Activated B cell treated with CpG ODN at 0.5 μM for 24 hours (primary cell): ENCODE measurements at regions not wholly inside any gene's neighbourhood (a gene's known extent, or its start where the extent isn't known, plus 50 kb on each side); places are given as distances from the start of the nearest gene placed in this dataset.

Experiments used
- ATAC-seq: fragments of 200-7000 bp; cut with Tn5 transposase; one replicate; pipeline ENCODE4 v1.10.0; 2021; ENCODE audit warnings: low read depth, mild to moderate bottlenecking, moderate library complexity
- CTCF ChIA-PET: fragments of 350-600 bp; sonication (Branson Sonifier 250); formaldehyde crosslinking; loops from one replicate; lab custom pipeline; 2021; ENCODE audit warnings: antibody characterized with exemption; lab: Charles Lee
- POLR2A ChIA-PET: fragments of 350-600 bp; sonication (Branson Sonifier 250); formaldehyde crosslinking; loops from one replicate; lab custom pipeline; 2021; ENCODE audit warnings: antibody characterized with exemption; lab: Charles Lee
- DNase-seq: peaks from one replicate; pipeline ENCODE4 v3.0.0; 2022
- H3K27ac Mint-ChIP-seq: one replicate; pipeline ENCODE4 v1.8.0; 2020; ENCODE audit warnings: mixed read lengths
- H3K27me3 Mint-ChIP-seq: one replicate; pipeline ENCODE4 v1.8.0; 2021; ENCODE audit warnings: mixed read lengths
- H3K36me3 Mint-ChIP-seq: one replicate; pipeline ENCODE4 v1.8.0; 2021; ENCODE audit warnings: low read depth, mixed read lengths
- H3K4me1 Mint-ChIP-seq: one replicate; pipeline ENCODE4 v1.8.0; 2021; ENCODE audit warnings: mixed read lengths
- H3K4me3 Mint-ChIP-seq: one replicate; pipeline ENCODE4 v1.8.0; 2020; ENCODE audit warnings: mild to moderate bottlenecking, mixed read lengths
- H3K9me3 Mint-ChIP-seq: one replicate; pipeline ENCODE4 v1.8.0; 2020; ENCODE audit warnings: mixed read lengths
- intact Hi-C: fragments of 100-400 bp; cut with micrococcal nuclease; formaldehyde crosslinking; loops from one replicate; pipeline ENCODE4 v1.15.1; 2024
- TF ChIP-seq, protein P1 (sequence below): fragments of 200-600 bp; IDR thresholded peaks from one replicate; pipeline ENCODE4 v1.8.0; 2022; ENCODE audit warnings: antibody characterized with exemption, mild to moderate bottlenecking

DNA sequence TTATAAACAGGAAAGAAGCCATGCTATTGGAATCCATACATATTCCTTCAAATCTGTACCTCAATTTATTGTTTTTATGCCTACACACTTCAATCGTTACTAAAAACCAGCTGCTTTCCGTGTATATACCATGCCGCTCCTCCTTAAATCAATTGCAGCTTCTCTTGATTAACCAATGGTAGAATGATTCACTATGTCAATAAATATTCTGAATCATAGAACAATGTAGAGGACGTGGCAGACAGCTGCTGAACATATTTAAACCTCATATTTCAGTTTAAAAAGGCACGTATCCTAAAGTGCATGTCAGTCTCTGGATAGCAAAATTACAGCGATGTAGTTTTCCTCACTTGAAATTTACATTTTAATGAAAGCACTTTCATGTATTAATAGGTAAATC, 100.4 kb downstream of the MRPL39 start:
- ATAC-seq: no peak
- no peak overlapping the region for H3K4me3 Mint-ChIP-seq
- peaks cover 59% of the 10 kb centered on the region for H3K4me1 Mint-ChIP-seq
- intact Hi-C loops: loop anchor here (1.0 kb wide), 1 partner anchor 85 kb away; no protein-coding TSS in a partner anchor
- TF ChIP-seq, protein P1, sequence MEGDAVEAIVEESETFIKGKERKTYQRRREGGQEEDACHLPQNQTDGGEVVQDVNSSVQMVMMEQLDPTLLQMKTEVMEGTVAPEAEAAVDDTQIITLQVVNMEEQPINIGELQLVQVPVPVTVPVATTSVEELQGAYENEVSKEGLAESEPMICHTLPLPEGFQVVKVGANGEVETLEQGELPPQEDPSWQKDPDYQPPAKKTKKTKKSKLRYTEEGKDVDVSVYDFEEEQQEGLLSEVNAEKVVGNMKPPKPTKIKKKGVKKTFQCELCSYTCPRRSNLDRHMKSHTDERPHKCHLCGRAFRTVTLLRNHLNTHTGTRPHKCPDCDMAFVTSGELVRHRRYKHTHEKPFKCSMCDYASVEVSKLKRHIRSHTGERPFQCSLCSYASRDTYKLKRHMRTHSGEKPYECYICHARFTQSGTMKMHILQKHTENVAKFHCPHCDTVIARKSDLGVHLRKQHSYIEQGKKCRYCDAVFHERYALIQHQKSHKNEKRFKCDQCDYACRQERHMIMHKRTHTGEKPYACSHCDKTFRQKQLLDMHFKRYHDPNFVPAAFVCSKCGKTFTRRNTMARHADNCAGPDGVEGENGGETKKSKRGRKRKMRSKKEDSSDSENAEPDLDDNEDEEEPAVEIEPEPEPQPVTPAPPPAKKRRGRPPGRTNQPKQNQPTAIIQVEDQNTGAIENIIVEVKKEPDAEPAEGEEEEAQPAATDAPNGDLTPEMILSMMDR: no peak
- ChIA-PET CTCF (interaction anchor here (1.1 to 1.5 kb wide), 2 partner anchors 18 to 19 kb away, joined by 3 to 6 read pairs; no protein-coding TSS in a partner anchor), POLR2A (interaction anchor here (1.1 to 1.6 kb wide), 2 partner anchors 49 to 55 kb away, joined by 4 to 9 read pairs; no protein-coding TSS in a partner anchor)
- H3K27me3 Mint-ChIP-seq: no peaks in the 10 kb centered on the region
- H3K36me3 Mint-ChIP-seq: peaks cover 3% of the 10 kb centered on the region
- peaks cover 12% of the 10 kb centered on the region for H3K9me3 Mint-ChIP-seq
- DNase-seq: no peak
- no peak overlapping the region for H3K27ac Mint-ChIP-seq

DNA sequence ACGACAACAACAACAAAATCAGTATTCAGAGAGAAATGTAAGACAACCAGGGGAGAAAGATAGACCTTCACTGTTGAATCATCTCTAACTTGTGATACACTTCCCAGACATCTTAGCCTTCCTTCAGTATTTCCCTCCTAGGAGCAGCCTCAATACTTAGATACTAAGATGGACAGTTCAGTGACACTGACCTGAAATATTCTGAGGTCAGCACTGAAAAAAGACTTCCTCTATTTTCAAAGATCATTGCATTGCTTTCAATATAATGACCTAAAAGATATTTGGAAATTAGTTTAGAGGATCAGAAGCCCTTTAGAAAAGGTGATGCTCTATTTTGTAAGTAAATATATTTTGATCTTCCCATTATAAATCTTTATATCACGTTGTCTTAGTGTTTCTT, 101.0 kb downstream of the MRPL39 start:
- TF ChIP-seq, protein P1: no peak
- intact Hi-C loops: loop anchor here (1.0 kb wide), 1 partner anchor 84 kb away; no protein-coding TSS in a partner anchor
- no peak for ATAC-seq
- Mint-ChIP-seq H3K27me3 (no peaks in the 10 kb centered on the region), H3K4me3 (no peak overlapping the region), H3K36me3 (peaks cover 4% of the 10 kb centered on the region), H3K9me3 (peaks cover 15% of the 10 kb centered on the region), H3K27ac (no peak overlapping the region), H3K4me1 (peaks cover 64% of the 10 kb centered on the region)
- ChIA-PET CTCF (interaction anchor here (1.0 kb wide), 1 partner anchor 85 kb away, joined by 4 read pairs; no protein-coding TSS in a partner anchor), POLR2A (interaction anchor here (1.4 kb wide), 1 partner anchor 11 kb away, joined by 6 read pairs; no protein-coding TSS in a partner anchor)
- no peak for DNase-seq

DNA sequence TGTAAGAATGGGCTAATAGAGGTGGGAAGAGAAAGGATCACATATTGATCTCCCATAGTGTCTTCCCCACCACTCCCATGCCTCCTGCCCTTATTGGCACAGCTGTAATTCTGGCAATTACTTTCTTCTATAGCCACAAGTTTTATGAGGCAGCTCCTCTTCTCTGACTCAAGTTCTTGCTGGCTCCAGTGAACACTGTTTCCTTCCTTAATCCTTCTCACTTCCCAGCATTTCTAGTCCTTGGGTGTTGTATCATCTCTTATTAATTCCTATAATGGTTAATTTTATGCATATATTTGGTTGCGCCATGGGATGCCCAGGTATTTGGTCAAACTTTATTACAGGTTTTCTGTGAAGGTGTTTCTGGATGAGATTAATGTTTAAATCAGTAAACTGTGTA, 103.3 kb downstream of the MRPL39 start:
- Mint-ChIP-seq H3K4me3 (no peak overlapping the region), H3K36me3 (peaks cover 4% of the 10 kb centered on the region), H3K9me3 (peaks cover 18% of the 10 kb centered on the region), H3K27me3 (no peaks in the 10 kb centered on the region), H3K27ac (no peak overlapping the region), H3K4me1 (peaks cover 56% of the 10 kb centered on the region)
- ChIA-PET CTCF (no interaction called here), POLR2A (interaction anchor here (0.6 kb wide), 2 partner anchors 60 to 80 kb away, joined by 3 to 4 read pairs; no protein-coding TSS in a partner anchor)
- no peak for DNase-seq
- intact Hi-C loops: loop anchor here (2.0 kb wide), 1 partner anchor 79 kb away; no protein-coding TSS in a partner anchor
- TF ChIP-seq, protein P1: no peak
- no peak for ATAC-seq

DNA sequence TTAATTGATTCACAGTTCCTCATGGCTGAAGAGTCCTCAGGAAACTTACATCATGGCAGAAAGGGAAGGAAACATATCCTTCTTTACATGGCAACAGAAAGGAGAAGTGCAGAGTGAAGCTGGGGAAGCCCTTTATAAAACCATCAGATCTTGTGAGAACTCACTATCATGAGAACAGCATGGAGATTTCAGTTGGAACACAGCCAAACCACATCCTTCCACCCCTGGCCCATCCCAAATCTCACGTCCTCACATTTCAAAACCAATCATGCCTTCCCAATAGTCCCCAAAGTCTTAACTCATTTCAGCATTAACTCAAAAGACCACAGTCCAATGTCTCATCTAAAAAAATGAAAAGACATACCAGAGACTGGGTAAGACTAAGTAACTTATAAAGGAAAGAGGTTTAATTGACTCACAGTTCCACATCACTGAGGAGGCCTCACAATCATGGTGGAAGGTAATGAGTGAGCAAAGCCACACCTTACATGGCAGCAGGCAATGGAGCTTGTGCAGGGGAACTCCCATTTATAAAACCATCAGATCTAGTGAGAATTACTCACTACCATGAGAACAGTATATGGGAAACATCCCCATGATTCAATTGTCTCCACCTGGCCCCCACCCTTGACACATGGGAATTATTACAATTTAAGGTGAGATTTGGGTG, 105.2 kb downstream of the MRPL39 start:
- ChIA-PET CTCF (no interaction called here), POLR2A (interaction anchor here (0.7 to 1.8 kb wide), 7 partner anchors 15 to 81 kb away, joined by 3 to 15 read pairs (median 4); no protein-coding TSS in a partner anchor)
- Mint-ChIP-seq H3K4me3 (peak overlapping the region; percentile 32), H3K4me1 (peaks cover 54% of the 10 kb centered on the region), H3K27me3 (no peaks in the 10 kb centered on the region), H3K36me3 (peaks cover 4% of the 10 kb centered on the region), H3K27ac (peak overlapping the region; percentile 82), H3K9me3 (peaks cover 22% of the 10 kb centered on the region)
- DNase-seq: no peak
- intact Hi-C loops: loop anchor here (1.0 to 2.0 kb wide), 4 partner anchors 15 to 77 kb away; no protein-coding TSS in a partner anchor
- TF ChIP-seq, protein P1: no peak
- ATAC-seq: peak; percentile 83

DNA sequence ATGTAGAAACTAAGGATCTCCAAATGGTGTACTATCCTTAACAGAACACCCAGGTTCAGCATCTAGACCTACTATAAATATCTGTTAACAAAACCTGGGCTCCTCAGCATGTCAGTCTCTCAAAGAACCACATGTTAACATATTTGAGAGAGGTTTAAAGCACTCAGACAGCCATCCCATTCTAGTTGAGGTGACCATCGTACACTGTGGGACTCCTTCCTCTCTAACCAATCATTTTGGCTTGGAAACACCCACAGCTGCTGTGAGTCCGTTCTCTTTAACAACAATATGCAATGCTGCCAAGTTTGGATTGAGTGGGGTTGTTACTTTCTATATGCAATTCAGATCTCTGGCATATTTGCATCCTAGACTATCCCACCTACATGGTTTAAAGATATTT, 105.8 kb downstream of the MRPL39 start:
- ChIA-PET POLR2A (interaction anchor here (1.0 to 1.8 kb wide), 5 partner anchors 11 to 80 kb away, joined by 3 to 15 read pairs (median 4); no protein-coding TSS in a partner anchor), CTCF (no interaction called here)
- H3K9me3 Mint-ChIP-seq: peaks cover 22% of the 10 kb centered on the region
- no peak overlapping the region for H3K4me3 Mint-ChIP-seq
- TF ChIP-seq, protein P1: no peak
- intact Hi-C loops: no loop called here
- DNase-seq: no peak
- peaks cover 56% of the 10 kb centered on the region for H3K4me1 Mint-ChIP-seq
- H3K27me3 Mint-ChIP-seq: no peaks in the 10 kb centered on the region
- no peak for ATAC-seq
- peaks cover 4% of the 10 kb centered on the region for H3K36me3 Mint-ChIP-seq
- peak overlapping the region; percentile 82 for H3K27ac Mint-ChIP-seq
